Activated CD8-positive, alpha-beta T cell treated with anti-CD3 and anti-CD28 coated beads for 36 hours (primary cell): ENCODE measurements at regions not wholly inside any gene's neighbourhood (a gene's known extent, or its start where the extent isn't known, plus 50 kb on each side); places are given as distances from the start of the nearest gene placed in this dataset.
"Not testable (repeated sequence)": the region's sequence is repeated elsewhere in the genome, so short reads cannot be mapped to it uniquely, and the experiment has no call there.

Experiments used
- ATAC-seq: fragments of 200-7000 bp; cut with Tn5 transposase; one replicate; pipeline ENCODE4 v1.10.0; 2021; ENCODE audit warnings: mild to moderate bottlenecking, moderate library complexity
- CTCF ChIA-PET: fragments of 350-600 bp; sonication (Branson Sonifier 250); formaldehyde crosslinking; loops from one replicate; lab custom pipeline; 2021; ENCODE audit warnings: antibody characterized with exemption; lab: Charles Lee
- POLR2A ChIA-PET: fragments of 350-600 bp; sonication (Branson Sonifier 250); formaldehyde crosslinking; loops from one replicate; lab custom pipeline; 2021; ENCODE audit warnings: antibody characterized with exemption; lab: Charles Lee
- DNase-seq: peaks from one replicate; pipeline ENCODE4 v3.0.0-alpha.2; 2020
- H3K27ac Mint-ChIP-seq: one replicate; pipeline ENCODE4 v1.8.0; 2021; ENCODE audit warnings: mild to moderate bottlenecking, mixed read lengths
- H3K27me3 Mint-ChIP-seq: one replicate; pipeline ENCODE4 v1.8.0; 2021; ENCODE audit warnings: mixed read lengths
- H3K36me3 Mint-ChIP-seq: one replicate; pipeline ENCODE4 v1.8.0; 2021; ENCODE audit warnings: low read depth, mixed read lengths
- H3K4me1 Mint-ChIP-seq: one replicate; pipeline ENCODE4 v1.8.0; 2021; ENCODE audit warnings: low read depth, mixed read lengths
- H3K4me3 Mint-ChIP-seq: one replicate; pipeline ENCODE4 v1.8.0; 2021; ENCODE audit warnings: mild to moderate bottlenecking, moderate library complexity, mixed read lengths
- H3K9me3 Mint-ChIP-seq: one replicate; pipeline ENCODE4 v1.8.0; 2021; ENCODE audit warnings: mixed read lengths
- CTCF ChIP-seq: fragments of 200-600 bp; IDR thresholded peaks from one replicate; pipeline ENCODE4 v1.8.0; 2022; ENCODE audit warnings: antibody characterized with exemption, mild to moderate bottlenecking
- intact Hi-C: fragments of 100-400 bp; cut with micrococcal nuclease; formaldehyde crosslinking; loops from one replicate; pipeline ENCODE4 v1.10.0; 2022

GRCh38 chr2:131656816-131657633 is 129.3 kb downstream of the CCDC74A start:
- no peak for TF ChIP-seq CTCF
- no peaks in the 10 kb centered on the region for H3K4me1 Mint-ChIP-seq

GRCh38 chr2:131657895-131658768 is 130.4 kb downstream of the CCDC74A start:
- H3K27ac Mint-ChIP-seq = no peak overlapping the region
- ChIA-PET POLR2A (no interaction called here), CTCF (no interaction called here)
- no peak for TF ChIP-seq CTCF
- H3K4me1 Mint-ChIP-seq = no peaks in the 10 kb centered on the region
- no peak overlapping the region for H3K4me3 Mint-ChIP-seq
- H3K36me3 Mint-ChIP-seq = no peaks in the 10 kb centered on the region
- H3K27me3 Mint-ChIP-seq = peaks cover 16% of the 10 kb centered on the region
- no peak for DNase-seq
- no peaks in the 10 kb centered on the region for H3K9me3 Mint-ChIP-seq
- ATAC-seq = no peak
- intact Hi-C loops = no loop called here

More at GRCh38 chr2:131656816-131657633, 129.3 kb downstream of the CCDC74A start:
- DNase-seq = no peak
- ATAC-seq = no peak
- intact Hi-C loops = no loop called here
- Mint-ChIP-seq H3K27ac (no peak overlapping the region), H3K4me3 (no peak overlapping the region), H3K27me3 (peaks cover 13% of the 10 kb centered on the region), H3K36me3 (no peaks in the 10 kb centered on the region), H3K9me3 (no peaks in the 10 kb centered on the region)
- POLR2A ChIA-PET = no interaction called here
- CTCF ChIA-PET = no interaction called here

GRCh38 chr2:131658769-131659131 is 131.1 kb downstream of the CCDC74A start:
- POLR2A ChIA-PET = no interaction called here
- intact Hi-C loops = no loop called here
- no peaks in the 10 kb centered on the region for H3K4me1 Mint-ChIP-seq
- H3K27ac Mint-ChIP-seq = no peak overlapping the region
- ATAC-seq (no peak), DNase-seq (no peak)
- CTCF ChIA-PET = no interaction called here
- TF ChIP-seq CTCF = no peak
- no peaks in the 10 kb centered on the region for H3K9me3 Mint-ChIP-seq
- peaks cover 16% of the 10 kb centered on the region for H3K27me3 Mint-ChIP-seq
- H3K36me3 Mint-ChIP-seq = no peaks in the 10 kb centered on the region
- no peak overlapping the region for H3K4me3 Mint-ChIP-seq

- ChIA-PET CTCF (interaction anchor here (2.1 kb wide), 1 partner anchor 245 kb away, joined by 8 read pairs; no protein-coding TSS in a partner anchor), POLR2A (no interaction called here)
- no peaks in the 10 kb centered on the region for H3K4me1 Mint-ChIP-seq
- no peak overlapping the region for H3K4me3 Mint-ChIP-seq
- no peak overlapping the region for H3K27ac Mint-ChIP-seq
- intact Hi-C loops = no loop called here
- TF ChIP-seq CTCF = no peak
- H3K36me3 Mint-ChIP-seq = no peaks in the 10 kb centered on the region
- no peaks in the 10 kb centered on the region for H3K9me3 Mint-ChIP-seq
- peaks cover 15% of the 10 kb centered on the region for H3K27me3 Mint-ChIP-seq
- ATAC-seq (no peak), DNase-seq (no peak)
These were observed 131.5 kb downstream of the CCDC74A start for GRCh38 chr2:131659168-131659572.

GRCh38 chr2:131661101-131661782 is 133.6 kb downstream of the CCDC74A start:
- DNase-seq, intact Hi-C loops, H3K36me3 Mint-ChIP-seq, POLR2A ChIA-PET, H3K4me3 Mint-ChIP-seq, ATAC-seq, H3K9me3 Mint-ChIP-seq, H3K4me1 Mint-ChIP-seq, H3K27ac Mint-ChIP-seq: not testable (repeated sequence)
- H3K27me3 Mint-ChIP-seq = peaks cover 21% of the 10 kb centered on the region
- CTCF ChIA-PET = interaction anchor here (2.1 to 4.2 kb wide), 2 partner anchors 12 to 248 kb away, joined by 8 to 14 read pairs; no protein-coding TSS in a partner anchor

- intact Hi-C loops, ATAC-seq, POLR2A ChIA-PET, H3K4me1 Mint-ChIP-seq, DNase-seq, H3K9me3 Mint-ChIP-seq, H3K4me3 Mint-ChIP-seq, H3K36me3 Mint-ChIP-seq, H3K27ac Mint-ChIP-seq: not testable (repeated sequence)
- CTCF ChIA-PET = interaction anchor here (4.2 kb wide), 1 partner anchor 12 kb away, joined by 14 read pairs; no protein-coding TSS in a partner anchor
- H3K27me3 Mint-ChIP-seq = peaks cover 19% of the 10 kb centered on the region
These were observed 134.3 kb downstream of the CCDC74A start for GRCh38 chr2:131661884-131662535.

GRCh38 chr2:131663501-131663900 is 135.8 kb downstream of the CCDC74A start:
- CTCF ChIA-PET = interaction anchor here (1.2 to 4.2 kb wide), 2 partner anchors 10 to 116 kb away, joined by 3 to 14 read pairs; no protein-coding TSS in a partner anchor
- H3K36me3 Mint-ChIP-seq, ATAC-seq, intact Hi-C loops, H3K4me3 Mint-ChIP-seq, POLR2A ChIA-PET, H3K27ac Mint-ChIP-seq, H3K4me1 Mint-ChIP-seq, H3K9me3 Mint-ChIP-seq, DNase-seq: not testable (repeated sequence)
- H3K27me3 Mint-ChIP-seq = peaks cover 19% of the 10 kb centered on the region
